Hepatocyte (in vitro differentiated cells): ENCODE measurements at regions not wholly inside any gene's neighbourhood (a gene's known extent, or its start where the extent isn't known, plus 50 kb on each side); places are given as distances from the start of the nearest gene placed in this dataset.

Experiments used
- DNase-seq: peaks from one replicate; pipeline ENCODE4 v3.0.0-alpha.2; 2016; ENCODE audit warnings: low spot score
- H2AFZ ChIP-seq: fragments of 200-600 bp; sonication (generic); 2 replicates; pipeline ENCODE4 v1.6.0; 2016; ENCODE audit warnings: antibody characterized with exemption, mild to moderate bottlenecking
- H3K27ac ChIP-seq: fragments of 200-600 bp; sonication (generic); 2 replicates; pipeline ENCODE4 v1.5.1; 2016; ENCODE audit warnings: mild to moderate bottlenecking
- H3K27me3 ChIP-seq: fragments of 200-600 bp; sonication (generic); 2 replicates; pipeline ENCODE4 v1.6.1; 2016
- H3K36me3 ChIP-seq: fragments of 200-600 bp; sonication (generic); replicated peaks from 2 replicates; pipeline ENCODE4 v1.5.1; 2016; ENCODE audit warnings: low read depth; ENCODE audit not compliant: insufficient read depth
- H3K4me1 ChIP-seq: fragments of 200-600 bp; sonication (generic); 2 replicates; pipeline ENCODE4 v1.5.1; 2016; ENCODE audit warnings: mild to moderate bottlenecking, moderate library complexity; ENCODE audit not compliant: insufficient read depth
- H3K4me2 ChIP-seq: fragments of 200-600 bp; sonication (generic); 2 replicates; pipeline ENCODE4 v1.6.0; 2016
- H3K4me3 ChIP-seq: fragments of 200-600 bp; sonication (generic); 2 replicates; pipeline ENCODE4 v1.5.1; 2016; ENCODE audit warnings: mild to moderate bottlenecking
- H3K79me2 ChIP-seq: fragments of 200-600 bp; sonication (generic); 2 replicates; pipeline ENCODE4 v1.6.0; 2017; ENCODE audit warnings: mild to moderate bottlenecking
- H3K9me2 ChIP-seq: fragments of 200-600 bp; sonication (generic); replicated peaks from 2 replicates; pipeline ENCODE4 v1.6.0; 2017; ENCODE audit warnings: mild to moderate bottlenecking; ENCODE audit not compliant: insufficient read depth
- H3K9me3 ChIP-seq: fragments of 200-600 bp; sonication (generic); 2 replicates; pipeline ENCODE4 v1.5.1; 2016; ENCODE audit warnings: low read depth, mild to moderate bottlenecking
- H4K20me1 ChIP-seq: fragments of 200-600 bp; sonication (generic); 2 replicates; pipeline ENCODE4 v1.6.0; 2016; ENCODE audit warnings: mild to moderate bottlenecking; ENCODE audit not compliant: insufficient read depth, poor library complexity, severe bottlenecking
- CTCF ChIP-seq: fragments of 200-600 bp; sonication (generic); IDR thresholded peaks from 2 replicates; pipeline ENCODE4 v1.5.1; 2016; ENCODE audit warnings: antibody characterized with exemption, mild to moderate bottlenecking; ENCODE audit not compliant: poor library complexity
- EZH2 ChIP-seq: fragments of 200-600 bp; sonication (generic); IDR thresholded peaks from 2 replicates; pipeline ENCODE4 v1.6.1; 2016; ENCODE audit warnings: antibody characterized with exemption, mild to moderate bottlenecking, borderline replicate concordance
- EZH2phosphoT487 ChIP-seq: fragments of 200-600 bp; sonication (generic); IDR thresholded peaks from one replicate; pipeline ENCODE4 v1.6.1; 2018; ENCODE audit warnings: antibody characterized with exemption, mild to moderate bottlenecking, low read depth, moderate library complexity; ENCODE audit not compliant: unreplicated experiment, severe bottlenecking
- WGBS: methylation state at CpG from one replicate; pipeline ENCODE4 v1.1.6; 2016; ENCODE audit warnings: low lambda C conversion rate; ENCODE audit errors: missing lambda C conversion rate; 5-methylcytosine and 5-hydroxymethylcytosine counted together

GRCh38 chr1:177431123-177431522 lies 260.4 kb downstream of the BRINP2 start:
- Histone ChIP-seq H3K27ac (no peak overlapping the region), H3K4me2 (no peak overlapping the region), H3K27me3 (no peaks in the 10 kb centered on the region), H3K79me2 (no peaks in the 10 kb centered on the region), H3K9me2 (no peaks in the 10 kb centered on the region), H3K36me3 (no peaks in the 10 kb centered on the region), H3K4me3 (no peak overlapping the region), H4K20me1 (no peaks in the 10 kb centered on the region), H2AFZ (no peak overlapping the region), H3K4me1 (no peaks in the 10 kb centered on the region), H3K9me3 (no peaks in the 10 kb centered on the region)
- 78% methylated on average over 1 of the region's 1 CpG for WGBS
- TF ChIP-seq EZH2 (no peak), CTCF (no peak), EZH2phosphoT487 (no peak)
- no peak for DNase-seq

GRCh38 chr1:177429234-177429633 lies 258.5 kb downstream of the BRINP2 start:
- TF ChIP-seq EZH2phosphoT487 (no peak), EZH2 (no peak), CTCF (no peak)
- H3K9me2 ChIP-seq: no peaks in the 10 kb centered on the region
- WGBS: 81% methylated on average over 2 of the region's 2 CpGs
- no peaks in the 10 kb centered on the region for H4K20me1 ChIP-seq
- no peak overlapping the region for H3K4me3 ChIP-seq
- H3K4me2 ChIP-seq: no peak overlapping the region
- H3K4me1 ChIP-seq: no peaks in the 10 kb centered on the region
- no peak for DNase-seq
- no peaks in the 10 kb centered on the region for H3K79me2 ChIP-seq
- H3K27me3 ChIP-seq: no peaks in the 10 kb centered on the region
- H3K36me3 ChIP-seq: no peaks in the 10 kb centered on the region
- no peaks in the 10 kb centered on the region for H3K9me3 ChIP-seq
- H2AFZ ChIP-seq: no peak overlapping the region
- H3K27ac ChIP-seq: no peak overlapping the region

GRCh38 chr1:177427811-177428210 lies 257.1 kb downstream of the BRINP2 start:
- H2AFZ ChIP-seq: no peak overlapping the region
- H3K9me2 ChIP-seq: no peaks in the 10 kb centered on the region
- no peaks in the 10 kb centered on the region for H3K79me2 ChIP-seq
- no peaks in the 10 kb centered on the region for H3K9me3 ChIP-seq
- H3K36me3 ChIP-seq: no peaks in the 10 kb centered on the region
- H3K4me3 ChIP-seq: no peak overlapping the region
- H4K20me1 ChIP-seq: no peaks in the 10 kb centered on the region
- WGBS: 92% methylated on average over 1 of the region's 1 CpG
- TF ChIP-seq EZH2 (no peak), CTCF (no peak), EZH2phosphoT487 (no peak)
- no peak overlapping the region for H3K4me2 ChIP-seq
- no peaks in the 10 kb centered on the region for H3K4me1 ChIP-seq
- DNase-seq: no peak
- no peaks in the 10 kb centered on the region for H3K27me3 ChIP-seq
- H3K27ac ChIP-seq: no peak overlapping the region

- DNase-seq: no peak
- Histone ChIP-seq H3K4me2 (no peak overlapping the region), H2AFZ (no peak overlapping the region), H3K79me2 (no peaks in the 10 kb centered on the region), H3K27ac (no peak overlapping the region), H4K20me1 (no peaks in the 10 kb centered on the region), H3K9me2 (no peaks in the 10 kb centered on the region), H3K9me3 (no peaks in the 10 kb centered on the region), H3K27me3 (no peaks in the 10 kb centered on the region), H3K4me1 (no peaks in the 10 kb centered on the region), H3K36me3 (no peaks in the 10 kb centered on the region), H3K4me3 (no peak overlapping the region)
- WGBS: 72% methylated on average over 1 of the region's 1 CpG
- TF ChIP-seq EZH2: no peak
- TF ChIP-seq CTCF: no peak
- no peak for TF ChIP-seq EZH2phosphoT487
Observed at GRCh38 chr1:177426497-177426896, 255.7 kb downstream of the BRINP2 start.
